ENCODE measurements at regions not wholly inside any gene's neighbourhood (a gene's known extent, or its start where the extent isn't known, plus 50 kb on each side); places are given as distances from the start of the nearest gene placed in this dataset.

- DNase-seq = no peak
These were observed 231.1 kb downstream of the SOX4 start for GRCh38 chr6:21824431-21825177.

GRCh38 chr6:21826023-21826422 is 232.5 kb downstream of the SOX4 start:
- DNase-seq = no peak

- no peak for DNase-seq
These were observed 233.4 kb downstream of the SOX4 start for GRCh38 chr6:21826904-21827303.

- no peak for DNase-seq
These were observed 234.1 kb downstream of the SOX4 start for GRCh38 chr6:21827425-21828202.

GRCh38 chr6:21828704-21829103 is 235.2 kb downstream of the SOX4 start:
- DNase-seq = no peak

GRCh38 chr6:21829126-21829525 is 235.6 kb downstream of the SOX4 start:
- no peak for DNase-seq

- DNase-seq = no peak
These were observed 238.2 kb downstream of the SOX4 start for GRCh38 chr6:21831521-21832291.

GRCh38 chr6:21836277-21836676 is 242.7 kb downstream of the SOX4 start:
- DNase-seq = no peak

GRCh38 chr6:21836772-21837425 is 243.3 kb downstream of the SOX4 start:
- peak; percentile 16 for DNase-seq

GRCh38 chr6:21840428-21840827 is 246.9 kb downstream of the SOX4 start:
- DNase-seq = no peak

- no peak for DNase-seq
These were observed 249.5 kb downstream of the SOX4 start for GRCh38 chr6:21842875-21843645.

- no peak for DNase-seq
These were observed 250.8 kb downstream of the SOX4 start for GRCh38 chr6:21844120-21844917.

GRCh38 chr6:21845018-21845417 is 251.5 kb downstream of the SOX4 start:
- no peak for DNase-seq

GRCh38 chr6:21845439-21846140 is 252.0 kb downstream of the SOX4 start:
- DNase-seq = no peak

- DNase-seq = no peak
These were observed 253.2 kb downstream of the SOX4 start for GRCh38 chr6:21846541-21847451.

- no peak for DNase-seq
These were observed 254.3 kb downstream of the SOX4 start for GRCh38 chr6:21847711-21848480.

- DNase-seq = peak; percentile 23
These were observed 257.1 kb downstream of the SOX4 start for GRCh38 chr6:21850691-21851090.

- DNase-seq = peak; percentile 75
These were observed 262.4 kb downstream of the SOX4 start for GRCh38 chr6:21855811-21856455.
